B cell (primary cell): ENCODE measurements at regions not wholly inside any gene's neighbourhood (a gene's known extent, or its start where the extent isn't known, plus 50 kb on each side); places are given as distances from the start of the nearest gene placed in this dataset.

Source experiments
- EZH2 ChIP-seq: IDR thresholded peaks from 2 replicates; pipeline ENCODE4 v1.6.1; 2012; ENCODE audit warnings: borderline replicate concordance, low read depth, mild to moderate bottlenecking, moderate library complexity, low read length; ENCODE audit not compliant: insufficient read depth, poor library complexity, severe bottlenecking
- TF ChIP-seq, protein P1 (sequence below): fragments of 200-600 bp; IDR thresholded peaks from one replicate; pipeline ENCODE4 v1.8.0; 2022; ENCODE audit warnings: antibody characterized with exemption, mild to moderate bottlenecking

DNA sequence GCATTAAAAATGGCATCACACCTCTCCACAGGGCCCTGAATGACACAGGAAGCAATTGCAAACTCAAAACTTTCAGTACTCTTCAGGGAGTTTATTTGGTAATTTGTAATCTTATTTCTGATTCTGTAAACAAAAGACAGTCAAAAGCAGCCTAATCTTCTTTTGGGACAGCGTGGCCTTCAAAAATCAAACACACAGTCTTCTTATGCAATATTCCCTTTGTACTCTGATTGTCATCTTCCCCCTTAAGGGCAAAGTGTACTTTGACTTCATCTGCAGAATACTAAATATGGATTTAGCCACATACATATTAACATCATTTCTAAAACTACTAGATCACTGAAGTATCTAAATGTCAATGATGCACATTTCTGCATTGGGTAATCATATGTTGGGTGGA is 322.0 kb downstream of the MZT1 start:
- TF ChIP-seq, protein P1, sequence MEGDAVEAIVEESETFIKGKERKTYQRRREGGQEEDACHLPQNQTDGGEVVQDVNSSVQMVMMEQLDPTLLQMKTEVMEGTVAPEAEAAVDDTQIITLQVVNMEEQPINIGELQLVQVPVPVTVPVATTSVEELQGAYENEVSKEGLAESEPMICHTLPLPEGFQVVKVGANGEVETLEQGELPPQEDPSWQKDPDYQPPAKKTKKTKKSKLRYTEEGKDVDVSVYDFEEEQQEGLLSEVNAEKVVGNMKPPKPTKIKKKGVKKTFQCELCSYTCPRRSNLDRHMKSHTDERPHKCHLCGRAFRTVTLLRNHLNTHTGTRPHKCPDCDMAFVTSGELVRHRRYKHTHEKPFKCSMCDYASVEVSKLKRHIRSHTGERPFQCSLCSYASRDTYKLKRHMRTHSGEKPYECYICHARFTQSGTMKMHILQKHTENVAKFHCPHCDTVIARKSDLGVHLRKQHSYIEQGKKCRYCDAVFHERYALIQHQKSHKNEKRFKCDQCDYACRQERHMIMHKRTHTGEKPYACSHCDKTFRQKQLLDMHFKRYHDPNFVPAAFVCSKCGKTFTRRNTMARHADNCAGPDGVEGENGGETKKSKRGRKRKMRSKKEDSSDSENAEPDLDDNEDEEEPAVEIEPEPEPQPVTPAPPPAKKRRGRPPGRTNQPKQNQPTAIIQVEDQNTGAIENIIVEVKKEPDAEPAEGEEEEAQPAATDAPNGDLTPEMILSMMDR = no peak
- no peak for TF ChIP-seq EZH2
